Lower lobe of right lung (tissue), 2 donors: ENCODE measurements at regions not wholly inside any gene's neighbourhood (a gene's known extent, or its start where the extent isn't known, plus 50 kb on each side); places are given as distances from the start of the nearest gene placed in this dataset.

Experiments
- ATAC-seq, 2 donors: fragments of 200-7000 bp; cut with Tn5 transposase; one replicate each; pipeline ENCODE4 v1.9.1; 2020 to 2022; ENCODE audit warnings: mild to moderate bottlenecking in 2 of 2, moderate library complexity in 2 of 2
- DNase-seq: peaks from one replicate; pipeline ENCODE4 v3.0.0-alpha.2; 2020
- H3K27ac ChIP-seq: fragments of 200-600 bp; one replicate; pipeline ENCODE4 v1.8.0; 2022
- H3K27me3 ChIP-seq: fragments of 200-600 bp; one replicate; pipeline ENCODE4 v1.8.0; 2022; ENCODE audit warnings: low read depth
- H3K36me3 ChIP-seq: fragments of 200-600 bp; one replicate; pipeline ENCODE4 v1.8.0; 2022; ENCODE audit warnings: mild to moderate bottlenecking
- H3K4me1 ChIP-seq: fragments of 200-600 bp; one replicate; pipeline ENCODE4 v1.8.0; 2022
- H3K4me3 ChIP-seq: fragments of 200-600 bp; one replicate; pipeline ENCODE4 v1.8.0; 2022; ENCODE audit warnings: mild to moderate bottlenecking
- H3K9me3 ChIP-seq: fragments of 200-600 bp; one replicate; pipeline ENCODE4 v1.8.0; 2022
- CTCF ChIP-seq: fragments of 200-600 bp; IDR thresholded peaks from one replicate; pipeline ENCODE4 v1.8.0; 2022; ENCODE audit warnings: antibody characterized with exemption, mild to moderate bottlenecking
- intact Hi-C: fragments of 100-400 bp; cut with DNase I; formaldehyde crosslinking; loops from one replicate; pipeline ENCODE4 v1.11.0; 2022
- donor health status: DM: no; HTN: yes; CAD: no; lungs with severe emphysema.

GRCh38 chr16:63982110-63982509, 1139.8 kb downstream of the CDH11 start:
- Histone ChIP-seq H3K27me3 (no peaks in the 10 kb centered on the region), H3K36me3 (no peaks in the 10 kb centered on the region), H3K4me3 (no peak overlapping the region), H3K27ac (no peak overlapping the region), H3K4me1 (no peaks in the 10 kb centered on the region), H3K9me3 (no peaks in the 10 kb centered on the region)
- DNase-seq (no peak), ATAC-seq (no peak)
- no peak for TF ChIP-seq CTCF
- intact Hi-C loops = no loop called here

- Histone ChIP-seq H3K36me3 (no peaks in the 10 kb centered on the region), H3K9me3 (no peaks in the 10 kb centered on the region), H3K27ac (no peak overlapping the region), H3K27me3 (no peaks in the 10 kb centered on the region), H3K4me1 (no peaks in the 10 kb centered on the region), H3K4me3 (no peak overlapping the region)
- no peak for ATAC-seq
- intact Hi-C loops = no loop called here
- TF ChIP-seq CTCF = no peak
- no peak for DNase-seq
Measured at GRCh38 chr16:63981639-63982038, 1140.2 kb downstream of the CDH11 start.

- Histone ChIP-seq H3K27me3 (no peaks in the 10 kb centered on the region), H3K4me1 (no peaks in the 10 kb centered on the region), H3K27ac (no peak overlapping the region), H3K4me3 (no peak overlapping the region), H3K9me3 (no peaks in the 10 kb centered on the region), H3K36me3 (no peaks in the 10 kb centered on the region)
- no peak for DNase-seq
- no peak for ATAC-seq
- no peak for TF ChIP-seq CTCF
- intact Hi-C loops = no loop called here
Measured at GRCh38 chr16:63980763-63981162, 1141.1 kb downstream of the CDH11 start.

GRCh38 chr16:63978240-63978639, 1143.6 kb downstream of the CDH11 start:
- intact Hi-C loops = no loop called here
- Histone ChIP-seq H3K4me1 (no peaks in the 10 kb centered on the region), H3K27me3 (no peaks in the 10 kb centered on the region), H3K9me3 (no peaks in the 10 kb centered on the region), H3K4me3 (no peak overlapping the region), H3K36me3 (no peaks in the 10 kb centered on the region), H3K27ac (no peak overlapping the region)
- DNase-seq = no peak
- ATAC-seq = no peak
- no peak for TF ChIP-seq CTCF

- H3K4me1 ChIP-seq = no peaks in the 10 kb centered on the region
- ATAC-seq (no peak), DNase-seq (no peak)
- TF ChIP-seq CTCF = no peak
- intact Hi-C loops = no loop called here
- H3K27ac ChIP-seq = no peak overlapping the region
- H3K4me3 ChIP-seq = no peak overlapping the region
- no peaks in the 10 kb centered on the region for H3K9me3 ChIP-seq
- H3K36me3 ChIP-seq = no peaks in the 10 kb centered on the region
- no peaks in the 10 kb centered on the region for H3K27me3 ChIP-seq
Measured at GRCh38 chr16:63976345-63976744, 1145.5 kb downstream of the CDH11 start.

- H3K36me3 ChIP-seq = no peaks in the 10 kb centered on the region
- no peaks in the 10 kb centered on the region for H3K27me3 ChIP-seq
- no peak for TF ChIP-seq CTCF
- no peak overlapping the region for H3K27ac ChIP-seq
- H3K4me1 ChIP-seq = no peaks in the 10 kb centered on the region
- H3K4me3 ChIP-seq = no peak overlapping the region
- H3K9me3 ChIP-seq = no peaks in the 10 kb centered on the region
- intact Hi-C loops = no loop called here
- DNase-seq (no peak), ATAC-seq (no peak)
Measured at GRCh38 chr16:63975669-63976068, 1146.2 kb downstream of the CDH11 start.
